ENCODE measurements at regions not wholly inside any gene's neighbourhood (a gene's known extent, or its start where the extent isn't known, plus 50 kb on each side); places are given as distances from the start of the nearest gene placed in this dataset.

- no peak for TF ChIP-seq EZH2 (IDR thresholded peaks at IDR 0.05)
- no peak for TF ChIP-seq POLR2AphosphoS5 (IDR thresholded peaks at IDR 0.05; ENCODE audit: borderline replicate concordance, low read depth, low read length)
Measured at GRCh38 chr3:59334585-59334984, 284.8 kb upstream of the CFAP20DC start.
